ENCODE measurements at regions not wholly inside any gene's neighbourhood (a gene's known extent, or its start where the extent isn't known, plus 50 kb on each side); places are given as distances from the start of the nearest gene placed in this dataset.
A peak's percentile ranks its signal among the peaks of the same experiment; 100 is the strongest.
"Not testable (repeated sequence)": the region's sequence is repeated elsewhere in the genome, so short reads cannot be mapped to it uniquely, and the experiment has no call there.

DNA sequence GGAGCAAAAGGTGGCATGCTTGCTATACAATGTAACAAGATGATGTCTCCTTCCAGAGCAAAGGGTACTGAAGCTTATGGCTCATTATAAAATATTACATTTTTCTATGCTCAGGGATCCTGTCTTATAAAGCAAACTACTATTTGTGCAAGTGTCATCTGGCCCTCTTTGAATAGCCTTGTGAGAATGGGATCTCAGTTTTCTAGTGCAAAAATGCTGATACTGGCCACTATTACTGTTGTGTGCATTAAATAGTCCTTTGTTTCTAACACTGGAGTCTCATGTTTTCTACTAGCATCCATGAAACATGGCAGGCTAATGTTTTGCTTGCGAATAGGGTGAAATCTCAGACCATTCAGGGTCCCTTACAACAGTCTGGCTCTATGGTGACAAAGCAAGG is 823.0 kb downstream of the REEP3 start:
- TF ChIP-seq, protein P1, sequence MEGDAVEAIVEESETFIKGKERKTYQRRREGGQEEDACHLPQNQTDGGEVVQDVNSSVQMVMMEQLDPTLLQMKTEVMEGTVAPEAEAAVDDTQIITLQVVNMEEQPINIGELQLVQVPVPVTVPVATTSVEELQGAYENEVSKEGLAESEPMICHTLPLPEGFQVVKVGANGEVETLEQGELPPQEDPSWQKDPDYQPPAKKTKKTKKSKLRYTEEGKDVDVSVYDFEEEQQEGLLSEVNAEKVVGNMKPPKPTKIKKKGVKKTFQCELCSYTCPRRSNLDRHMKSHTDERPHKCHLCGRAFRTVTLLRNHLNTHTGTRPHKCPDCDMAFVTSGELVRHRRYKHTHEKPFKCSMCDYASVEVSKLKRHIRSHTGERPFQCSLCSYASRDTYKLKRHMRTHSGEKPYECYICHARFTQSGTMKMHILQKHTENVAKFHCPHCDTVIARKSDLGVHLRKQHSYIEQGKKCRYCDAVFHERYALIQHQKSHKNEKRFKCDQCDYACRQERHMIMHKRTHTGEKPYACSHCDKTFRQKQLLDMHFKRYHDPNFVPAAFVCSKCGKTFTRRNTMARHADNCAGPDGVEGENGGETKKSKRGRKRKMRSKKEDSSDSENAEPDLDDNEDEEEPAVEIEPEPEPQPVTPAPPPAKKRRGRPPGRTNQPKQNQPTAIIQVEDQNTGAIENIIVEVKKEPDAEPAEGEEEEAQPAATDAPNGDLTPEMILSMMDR (IDR thresholded peaks at IDR 0.05; ENCODE audit: insufficient read depth, missing control alignments): no peak
- DNase-seq (ENCODE audit: insufficient read length, low spot score): no peak
- no peak for FAIRE-seq

DNA sequence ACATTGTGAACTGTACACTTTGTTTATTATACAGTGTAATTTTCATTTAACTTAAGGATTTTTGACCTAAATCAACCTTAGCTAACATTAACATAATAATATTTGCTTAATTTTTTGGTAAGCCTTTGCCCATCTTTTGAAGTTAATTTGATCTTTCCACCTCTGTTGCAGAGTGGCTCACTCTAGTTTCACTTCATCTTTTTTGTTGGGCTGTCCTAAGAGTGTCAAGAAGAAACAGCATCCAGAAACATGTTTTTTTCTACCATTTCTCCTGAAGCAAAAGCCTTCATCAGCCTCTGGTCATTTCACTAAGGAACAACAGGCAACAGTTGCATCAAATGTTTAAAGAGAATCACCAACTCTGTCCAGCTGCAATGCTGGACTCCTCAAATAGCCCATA is 824.7 kb downstream of the REEP3 start:
- TF ChIP-seq, protein P1 (IDR thresholded peaks at IDR 0.05; ENCODE audit: insufficient read depth, missing control alignments): no peak
- DNase-seq (ENCODE audit: insufficient read length, low spot score) (no peak), FAIRE-seq (no peak)

DNA sequence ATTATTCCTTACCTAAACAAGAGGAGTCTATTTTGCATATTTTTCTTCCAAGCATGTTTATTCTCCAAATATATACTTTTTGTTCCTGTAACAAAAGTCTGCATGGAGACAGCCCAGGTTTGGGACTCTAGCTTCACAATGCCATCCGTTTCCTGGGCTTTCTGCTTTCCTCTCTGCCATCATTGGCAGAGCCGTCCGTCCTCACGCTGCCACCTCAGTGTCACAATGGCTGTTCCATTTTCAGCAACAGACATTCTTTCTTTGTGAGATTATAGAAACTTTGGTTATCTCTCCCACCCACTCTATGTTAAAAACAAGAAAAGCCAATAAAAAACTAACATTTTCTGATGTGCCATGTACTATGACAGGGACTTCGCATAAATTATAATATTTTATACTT is 825.2 kb downstream of the REEP3 start:
- FAIRE-seq: no peak
- no peak for DNase-seq (ENCODE audit: insufficient read length, low spot score)
- TF ChIP-seq, protein P1 (IDR thresholded peaks at IDR 0.05; ENCODE audit: insufficient read depth, missing control alignments): no peak

DNA sequence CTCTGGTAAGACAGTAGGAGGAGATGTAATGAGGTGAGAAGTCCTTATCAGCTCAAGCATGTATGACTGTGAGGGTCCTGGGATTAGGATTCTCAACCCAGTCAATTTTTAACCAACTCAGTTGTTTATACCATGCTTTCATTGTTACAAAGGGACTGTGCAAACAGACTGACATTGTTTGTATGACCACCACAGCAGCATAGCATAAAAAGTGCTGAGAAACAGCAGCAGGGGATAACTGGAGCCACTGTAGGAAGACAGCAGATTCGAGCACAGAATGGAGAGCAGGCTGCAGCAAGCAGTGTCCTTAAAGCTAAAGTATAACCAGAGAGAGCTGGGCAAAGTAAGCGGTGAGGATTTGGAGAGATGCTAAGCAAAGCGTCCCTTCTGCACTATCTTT is 829.5 kb downstream of the REEP3 start:
- FAIRE-seq (no peak), DNase-seq (ENCODE audit: insufficient read length, low spot score) (no peak)
- TF ChIP-seq, protein P1 (IDR thresholded peaks at IDR 0.05; ENCODE audit: insufficient read depth, missing control alignments): no peak

DNA sequence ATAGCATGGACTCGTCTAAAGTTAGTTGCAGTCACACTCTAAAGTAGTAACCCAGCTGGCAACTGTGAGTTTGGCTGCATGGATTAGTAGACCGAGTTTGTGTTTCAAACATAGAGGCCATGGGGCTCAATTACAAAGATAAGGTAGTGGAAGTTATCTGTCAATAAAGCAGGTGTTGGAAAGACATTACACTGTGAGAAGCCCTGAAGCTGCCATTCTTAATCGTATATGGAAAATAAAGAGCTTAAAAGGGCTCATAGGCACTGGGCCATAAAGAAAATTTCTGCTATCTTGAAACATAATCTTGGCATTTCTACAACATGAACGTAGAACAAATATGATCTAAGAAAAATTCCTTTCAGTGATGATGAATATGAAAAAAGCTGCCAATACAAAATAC is 837.7 kb downstream of the REEP3 start:
- FAIRE-seq: no peak
- no peak for DNase-seq (ENCODE audit: insufficient read length, low spot score)
- TF ChIP-seq, protein P1 (IDR thresholded peaks at IDR 0.05; ENCODE audit: insufficient read depth, missing control alignments): no peak

DNA sequence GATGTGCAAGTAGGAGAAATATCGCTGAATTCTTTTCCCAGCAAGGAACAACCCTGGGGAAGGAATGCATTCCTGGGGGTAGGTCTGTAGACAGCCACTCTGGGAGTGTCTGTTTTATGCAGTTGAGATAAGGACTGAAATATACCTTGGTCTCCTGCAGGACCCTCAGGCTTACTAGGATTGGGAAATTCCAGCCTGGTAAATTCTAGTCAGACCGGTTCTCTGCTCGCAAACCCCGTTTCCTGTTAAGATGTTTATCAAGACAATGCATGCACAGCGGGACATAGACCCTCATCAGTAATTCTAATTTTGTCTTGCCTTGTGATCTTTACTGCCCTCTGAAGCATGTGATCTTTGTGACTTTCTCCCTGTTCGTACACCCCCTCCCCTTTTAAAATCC is 839.0 kb downstream of the REEP3 start:
- DNase-seq (ENCODE audit: insufficient read length, low spot score); FAIRE-seq: not testable (repeated sequence)

DNA sequence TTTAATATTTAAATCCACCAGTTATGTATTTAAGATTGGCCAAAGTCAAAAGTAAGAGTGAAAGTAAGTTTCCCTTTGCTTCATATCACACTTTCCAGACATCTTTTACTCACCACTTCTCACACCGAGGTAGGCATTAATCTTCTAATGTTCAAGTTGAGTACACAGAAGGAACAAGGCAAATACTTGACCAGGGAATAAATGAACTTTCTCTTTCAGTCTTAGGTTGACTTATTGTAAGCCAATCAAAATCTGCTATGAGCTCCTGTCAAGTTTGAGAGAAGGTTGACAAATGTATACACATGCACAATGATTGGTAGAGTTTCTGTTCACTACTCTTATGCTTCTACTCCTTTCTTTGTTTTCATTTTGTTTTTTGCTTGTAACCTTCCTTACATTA is 842.5 kb downstream of the REEP3 start:
- no peak for DNase-seq (ENCODE audit: insufficient read length, low spot score)
- TF ChIP-seq, protein P1 (IDR thresholded peaks at IDR 0.05; ENCODE audit: insufficient read depth, missing control alignments): no peak
- FAIRE-seq: no peak

DNA sequence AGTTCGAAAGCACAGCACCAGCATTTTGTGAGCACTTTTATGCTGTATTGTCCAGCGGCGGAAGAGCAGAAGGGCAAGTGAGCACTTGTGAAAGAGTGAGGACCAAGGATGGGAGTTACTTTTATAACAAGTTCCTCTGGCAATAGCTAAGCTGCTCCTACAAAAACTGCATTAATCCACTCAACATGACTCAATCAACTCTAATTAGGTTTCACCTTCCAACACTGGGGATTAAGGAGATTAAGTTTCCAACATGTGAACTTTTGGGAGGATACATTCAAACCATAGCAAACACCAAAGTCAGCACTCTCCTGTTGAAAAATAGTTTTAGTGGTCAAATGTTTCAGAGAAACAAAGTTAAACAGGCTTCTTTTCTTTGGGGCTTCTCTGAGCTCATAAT is 844.5 kb downstream of the REEP3 start:
- DNase-seq (ENCODE audit: insufficient read length, low spot score) (no peak), FAIRE-seq (peak; percentile 95)
- TF ChIP-seq, protein P1 (IDR thresholded peaks at IDR 0.05; ENCODE audit: insufficient read depth, missing control alignments): no peak

All from D721Med (cell line).